Upper lobe of left lung (tissue), 6 donors: ENCODE measurements at regions not wholly inside any gene's neighbourhood (a gene's known extent, or its start where the extent isn't known, plus 50 kb on each side); places are given as distances from the start of the nearest gene placed in this dataset.

Experiments used
- ATAC-seq, 2 donors: fragments of 200-7000 bp; cut with Tn5 transposase; one replicate each; pipeline ENCODE4 v1.9.1; 2022; ENCODE audit warnings: mild to moderate bottlenecking in 2 of 2, moderate library complexity in 2 of 2; ENCODE audit not compliant: low FRiP score in 2 of 2
- DNase-seq, 2 donors: peaks; one replicate each; pipeline ENCODE4 v3.0.0-alpha.2; 2019 to 2020
- H3K27ac ChIP-seq, 4 donors: fragments of 200-600 bp; sonication (generic); one replicate each; pipeline ENCODE4 v1.5.1; 2016 to 2019
- H3K27me3 ChIP-seq, 4 donors: fragments of 200-600 bp; sonication (generic); one replicate each; pipeline ENCODE4 v1.5.1; 2017 to 2019
- H3K36me3 ChIP-seq, 4 donors: fragments of 200-600 bp; sonication (generic); one replicate each; pipeline ENCODE4 v1.5.1; 2016 to 2019
- H3K4me1 ChIP-seq, 4 donors: fragments of 200-600 bp; sonication (generic); one replicate each; pipeline ENCODE4 v1.5.1; 2018 to 2019
- H3K4me3 ChIP-seq, 4 donors: fragments of 200-600 bp; sonication (generic); one replicate each; pipeline ENCODE4 v1.5.1; 2017 to 2019; ENCODE audit warnings: mild to moderate bottlenecking in 2 of 4, moderate library complexity in 1 of 4
- H3K9me3 ChIP-seq, 4 donors: fragments of 200-600 bp; sonication (generic); one replicate each; pipeline ENCODE4 v1.5.1; 2018 to 2019
- EP300 ChIP-seq, 4 donors: sonication (generic); formaldehyde crosslinking; IDR thresholded peaks; one replicate each; pipeline ENCODE4 v1.5.1; 2017; ENCODE audit warnings: antibody characterized with exemption in 4 of 4, control low read depth in 2 of 4
- POLR2A ChIP-seq, 4 donors: fragments of 450-650 bp; IDR thresholded peaks; one replicate each; pipeline ENCODE4 v1.5.1; 2016 to 2017; ENCODE audit warnings: antibody characterized with exemption in 4 of 4, mild to moderate bottlenecking in 2 of 4
- POLR2AphosphoS5 ChIP-seq, 2 donors: sonication (generic); formaldehyde crosslinking; IDR thresholded peaks; one replicate each; pipeline ENCODE4 v1.5.1; 2017; ENCODE audit warnings: antibody characterized with exemption in 2 of 2
- WGBS, 2 donors: methylation state at CpG; one replicate each; pipeline ENCODE4 v1.1.5; 2017 to 2018; 5-methylcytosine and 5-hydroxymethylcytosine counted together
- TF ChIP-seq, protein P1 (sequence below), 6 experiments: fragments of 450-650 bp in 4 of 6; fragments of 200-600 bp in 2 of 6; sonication (generic) in 2 of 6; IDR thresholded peaks; one replicate each; pipeline ENCODE4 v1.5.1; 2016 to 2019; ENCODE audit warnings: antibody characterized with exemption in 6 of 6
- donor health status: DM: no; HTN: no; CAD: no; lungs with moderate emphysema.
- donor health status: DM: no; HTN: yes; CAD: no; lungs with severe emphysema.

- no peaks in the 10 kb centered on the region for H3K9me3 ChIP-seq
- H3K4me1 ChIP-seq: no peaks in the 10 kb centered on the region
- no peak overlapping the region for H3K27ac ChIP-seq
- no peak overlapping the region for H3K4me3 ChIP-seq
- 14 to 19% methylated on average over 1 of the region's 1 CpG for WGBS, 2 donors
- no peaks in the 10 kb centered on the region for H3K27me3 ChIP-seq
- DNase-seq (no peak), ATAC-seq (no peak)
- no peak for TF ChIP-seq EP300 (IDR thresholded peaks at IDR 0.05)
- no peaks in the 10 kb centered on the region for H3K36me3 ChIP-seq
Measured at GRCh38 chr12:40505327-40505726, 186.9 kb upstream of the CNTN1 start.

- ATAC-seq (no peak), DNase-seq (no peak)
- no peaks in the 10 kb centered on the region for H3K9me3 ChIP-seq
- H3K4me3 ChIP-seq: no peak overlapping the region
- TF ChIP-seq EP300 (IDR thresholded peaks at IDR 0.05): no peak
- TF ChIP-seq POLR2A (IDR thresholded peaks at IDR 0.05): no peak
- TF ChIP-seq, protein P1, sequence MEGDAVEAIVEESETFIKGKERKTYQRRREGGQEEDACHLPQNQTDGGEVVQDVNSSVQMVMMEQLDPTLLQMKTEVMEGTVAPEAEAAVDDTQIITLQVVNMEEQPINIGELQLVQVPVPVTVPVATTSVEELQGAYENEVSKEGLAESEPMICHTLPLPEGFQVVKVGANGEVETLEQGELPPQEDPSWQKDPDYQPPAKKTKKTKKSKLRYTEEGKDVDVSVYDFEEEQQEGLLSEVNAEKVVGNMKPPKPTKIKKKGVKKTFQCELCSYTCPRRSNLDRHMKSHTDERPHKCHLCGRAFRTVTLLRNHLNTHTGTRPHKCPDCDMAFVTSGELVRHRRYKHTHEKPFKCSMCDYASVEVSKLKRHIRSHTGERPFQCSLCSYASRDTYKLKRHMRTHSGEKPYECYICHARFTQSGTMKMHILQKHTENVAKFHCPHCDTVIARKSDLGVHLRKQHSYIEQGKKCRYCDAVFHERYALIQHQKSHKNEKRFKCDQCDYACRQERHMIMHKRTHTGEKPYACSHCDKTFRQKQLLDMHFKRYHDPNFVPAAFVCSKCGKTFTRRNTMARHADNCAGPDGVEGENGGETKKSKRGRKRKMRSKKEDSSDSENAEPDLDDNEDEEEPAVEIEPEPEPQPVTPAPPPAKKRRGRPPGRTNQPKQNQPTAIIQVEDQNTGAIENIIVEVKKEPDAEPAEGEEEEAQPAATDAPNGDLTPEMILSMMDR (IDR thresholded peaks at IDR 0.05): no peak
- no peak for TF ChIP-seq POLR2AphosphoS5 (IDR thresholded peaks at IDR 0.05)
- no peaks in the 10 kb centered on the region for H3K27me3 ChIP-seq
- WGBS, 2 donors: 30 to 33% methylated on average over 1 of the region's 1 CpG
- H3K36me3 ChIP-seq: no peaks in the 10 kb centered on the region
- H3K27ac ChIP-seq: no peak overlapping the region
- no peaks in the 10 kb centered on the region for H3K4me1 ChIP-seq
Measured at GRCh38 chr12:40508421-40508820, 183.8 kb upstream of the CNTN1 start.

GRCh38 chr12:40511341-40511740 is 180.9 kb upstream of the CNTN1 start:
- no peak for ATAC-seq
- TF ChIP-seq EP300 (IDR thresholded peaks at IDR 0.05): no peak
- no peak for TF ChIP-seq POLR2AphosphoS5 (IDR thresholded peaks at IDR 0.05)
- TF ChIP-seq, protein P1 (IDR thresholded peaks at IDR 0.05): no peak
- Histone ChIP-seq H3K4me3 (no peak overlapping the region), H3K9me3 (no peaks in the 10 kb centered on the region), H3K27me3 (no peaks in the 10 kb centered on the region), H3K36me3 (no peaks in the 10 kb centered on the region), H3K27ac (no peak overlapping the region), H3K4me1 (no peaks in the 10 kb centered on the region)
- no peak for DNase-seq
- WGBS, 2 donors: 74 to 77% methylated on average over 5 of the region's 5 CpGs

DNA sequence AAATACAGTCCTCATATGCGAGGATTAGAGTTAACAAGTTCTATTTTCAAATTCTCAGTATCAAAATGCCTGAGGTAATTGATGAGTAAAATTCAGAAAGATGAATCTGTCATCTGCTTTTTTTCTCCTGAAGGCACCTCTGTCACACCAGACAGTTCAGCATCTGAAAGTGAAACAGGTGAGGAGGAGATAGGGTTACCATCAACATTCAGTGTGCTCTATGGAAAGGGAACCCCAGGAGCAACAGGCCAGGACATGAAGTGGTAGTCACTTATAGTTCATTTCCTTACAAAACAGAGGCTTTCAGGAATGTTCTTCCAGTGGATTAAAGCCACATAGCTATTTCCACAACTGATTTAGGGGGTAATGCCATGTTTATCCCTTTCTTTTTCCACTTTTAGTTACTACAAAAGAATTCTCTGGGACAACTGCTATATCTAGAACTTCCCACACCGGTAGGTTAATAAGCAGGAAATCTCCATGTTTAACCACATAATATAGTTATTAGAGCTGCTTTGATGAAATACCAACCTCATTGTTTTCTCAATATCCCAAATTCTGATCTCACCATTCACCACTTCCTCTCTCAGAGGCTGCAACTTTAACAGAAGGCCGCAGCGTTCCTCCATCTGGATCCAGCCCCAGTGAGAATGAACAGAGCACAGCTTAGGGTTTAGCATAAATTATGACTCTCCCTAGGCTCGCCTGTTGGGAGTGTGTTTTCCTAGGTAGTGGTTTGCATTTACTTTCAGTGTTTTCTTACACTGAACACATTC is 177.0 kb upstream of the CNTN1 start:
- 49 to 57% methylated on average over 5 of the region's 5 CpGs for WGBS, 2 donors
- Histone ChIP-seq H3K27ac (no peak overlapping the region), H3K36me3 (no peaks in the 10 kb centered on the region), H3K27me3 (no peaks in the 10 kb centered on the region), H3K4me3 (no peak overlapping the region), H3K4me1 (no peaks in the 10 kb centered on the region), H3K9me3 (no peaks in the 10 kb centered on the region)
- ATAC-seq (no peak), DNase-seq (no peak)
- no peak for TF ChIP-seq POLR2A (IDR thresholded peaks at IDR 0.05)
- TF ChIP-seq EP300 (IDR thresholded peaks at IDR 0.05): no peak
- TF ChIP-seq, protein P1 (IDR thresholded peaks at IDR 0.05): no peak
- TF ChIP-seq POLR2AphosphoS5 (IDR thresholded peaks at IDR 0.05): no peak

DNA sequence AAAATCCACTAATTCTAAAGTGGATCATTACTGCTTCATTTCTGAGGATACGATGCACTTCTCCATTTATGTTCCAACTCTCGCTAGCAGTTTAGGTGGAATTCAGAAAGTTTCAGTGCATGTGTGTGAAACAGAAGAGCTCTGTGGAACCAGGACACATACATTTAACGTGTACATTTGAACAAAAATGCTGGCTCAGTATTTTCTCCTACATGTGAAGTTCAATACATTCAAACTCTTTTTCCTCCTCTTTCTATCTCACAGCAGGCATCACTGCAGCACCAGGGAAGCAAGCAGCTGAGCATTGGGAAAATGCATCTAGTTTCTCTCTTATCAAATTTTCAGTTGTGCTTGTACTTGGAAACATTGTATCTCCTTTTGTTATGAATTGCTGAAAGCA is 169.4 kb upstream of the CNTN1 start:
- Histone ChIP-seq H3K27ac (no peak overlapping the region), H3K4me1 (no peaks in the 10 kb centered on the region), H3K36me3 (no peaks in the 10 kb centered on the region), H3K9me3 (no peaks in the 10 kb centered on the region), H3K27me3 (no peaks in the 10 kb centered on the region), H3K4me3 (no peak overlapping the region)
- WGBS, 2 donors: 85 to 90% methylated on average over 3 of the region's 3 CpGs
- DNase-seq (no peak), ATAC-seq (no peak)
- TF ChIP-seq POLR2AphosphoS5 (IDR thresholded peaks at IDR 0.05): no peak
- TF ChIP-seq POLR2A (IDR thresholded peaks at IDR 0.05): no peak
- TF ChIP-seq, protein P1 (IDR thresholded peaks at IDR 0.05): no peak
- no peak for TF ChIP-seq EP300 (IDR thresholded peaks at IDR 0.05)
